Neutrophil (primary cell): ENCODE measurements at regions not wholly inside any gene's neighbourhood (a gene's known extent, or its start where the extent isn't known, plus 50 kb on each side); places are given as distances from the start of the nearest gene placed in this dataset.

Source experiments
- H3K27ac ChIP-seq: fragments of 200-600 bp; sonication (generic); 2 replicates; pipeline ENCODE4 v1.5.1; 2016; ENCODE audit warnings: mild to moderate bottlenecking, moderate library complexity
- H3K27me3 ChIP-seq: fragments of 200-600 bp; sonication (generic); 2 replicates; pipeline ENCODE4 v1.6.0; 2016; ENCODE audit warnings: mild to moderate bottlenecking
- H3K36me3 ChIP-seq: fragments of 200-600 bp; sonication (generic); 2 replicates; pipeline ENCODE4 v1.5.1; 2017
- H3K4me1 ChIP-seq, 2 experiments: fragments of 200-600 bp in 1 of 2; sonication (generic) in 1 of 2; 1 replicate in 1 of 2; 2 replicates in 1 of 2; pipeline versions ENCODE4 v1.5.1 to v1.6.1; 2013 to 2016; ENCODE audit warnings: low read depth in 1 of 2, low read length in 1 of 2, mild to moderate bottlenecking in 1 of 2, moderate library complexity in 1 of 2; ENCODE audit not compliant: control insufficient read depth in 1 of 2, insufficient read depth in 1 of 2
- H3K4me3 ChIP-seq, 2 experiments: fragments of 200-600 bp in 1 of 2; sonication (generic) in 1 of 2; 1 replicate in 1 of 2; 2 replicates in 1 of 2; pipeline ENCODE4 v1.5.1; 2013 to 2016; ENCODE audit warnings: low read depth in 1 of 2, low read length in 1 of 2, mild to moderate bottlenecking in 1 of 2, moderate library complexity in 1 of 2
- H3K9me3 ChIP-seq: fragments of 200-600 bp; sonication (generic); 2 replicates; pipeline ENCODE4 v1.5.1; 2016
- TF ChIP-seq, protein P1 (sequence below): fragments of 200-600 bp; sonication (generic); IDR thresholded peaks from 2 replicates; pipeline ENCODE4 v1.5.1; 2016; ENCODE audit warnings: antibody characterized with exemption

DNA sequence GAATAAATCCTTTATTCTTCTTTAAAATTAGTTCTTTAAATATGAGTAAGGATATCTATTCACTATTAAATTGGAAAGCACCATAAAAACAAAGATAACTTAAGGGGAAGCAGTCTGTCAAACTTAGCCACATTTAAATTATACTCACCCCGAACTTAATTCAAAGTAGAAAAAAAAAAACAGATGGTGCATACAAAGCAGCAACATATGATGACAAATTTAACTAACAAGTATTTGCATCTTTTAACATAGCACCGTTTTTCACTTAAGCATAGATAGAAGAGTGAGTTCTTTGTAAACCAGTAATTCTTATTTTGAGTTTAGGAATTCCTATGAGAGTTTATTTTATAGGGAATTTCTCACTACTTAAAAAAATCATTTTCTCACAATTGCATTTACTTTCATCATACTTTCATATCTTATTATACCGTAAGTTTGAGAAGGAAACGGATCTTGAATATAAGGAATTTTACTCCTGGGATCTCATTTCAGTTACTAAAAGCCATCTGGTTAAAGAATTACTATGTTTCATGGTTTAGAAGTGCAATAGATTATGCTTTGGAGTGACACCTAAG lies 828.2 kb upstream of the MAP3K7 start:
- no peaks in the 10 kb centered on the region for H3K36me3 ChIP-seq
- TF ChIP-seq, protein P1, sequence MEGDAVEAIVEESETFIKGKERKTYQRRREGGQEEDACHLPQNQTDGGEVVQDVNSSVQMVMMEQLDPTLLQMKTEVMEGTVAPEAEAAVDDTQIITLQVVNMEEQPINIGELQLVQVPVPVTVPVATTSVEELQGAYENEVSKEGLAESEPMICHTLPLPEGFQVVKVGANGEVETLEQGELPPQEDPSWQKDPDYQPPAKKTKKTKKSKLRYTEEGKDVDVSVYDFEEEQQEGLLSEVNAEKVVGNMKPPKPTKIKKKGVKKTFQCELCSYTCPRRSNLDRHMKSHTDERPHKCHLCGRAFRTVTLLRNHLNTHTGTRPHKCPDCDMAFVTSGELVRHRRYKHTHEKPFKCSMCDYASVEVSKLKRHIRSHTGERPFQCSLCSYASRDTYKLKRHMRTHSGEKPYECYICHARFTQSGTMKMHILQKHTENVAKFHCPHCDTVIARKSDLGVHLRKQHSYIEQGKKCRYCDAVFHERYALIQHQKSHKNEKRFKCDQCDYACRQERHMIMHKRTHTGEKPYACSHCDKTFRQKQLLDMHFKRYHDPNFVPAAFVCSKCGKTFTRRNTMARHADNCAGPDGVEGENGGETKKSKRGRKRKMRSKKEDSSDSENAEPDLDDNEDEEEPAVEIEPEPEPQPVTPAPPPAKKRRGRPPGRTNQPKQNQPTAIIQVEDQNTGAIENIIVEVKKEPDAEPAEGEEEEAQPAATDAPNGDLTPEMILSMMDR: no peak
- H3K27me3 ChIP-seq: no peaks in the 10 kb centered on the region
- H3K4me1 ChIP-seq: no peaks in the 10 kb centered on the region
- no peaks in the 10 kb centered on the region for H3K9me3 ChIP-seq
- H3K27ac ChIP-seq: no peak overlapping the region
- no peak overlapping the region for H3K4me3 ChIP-seq

DNA sequence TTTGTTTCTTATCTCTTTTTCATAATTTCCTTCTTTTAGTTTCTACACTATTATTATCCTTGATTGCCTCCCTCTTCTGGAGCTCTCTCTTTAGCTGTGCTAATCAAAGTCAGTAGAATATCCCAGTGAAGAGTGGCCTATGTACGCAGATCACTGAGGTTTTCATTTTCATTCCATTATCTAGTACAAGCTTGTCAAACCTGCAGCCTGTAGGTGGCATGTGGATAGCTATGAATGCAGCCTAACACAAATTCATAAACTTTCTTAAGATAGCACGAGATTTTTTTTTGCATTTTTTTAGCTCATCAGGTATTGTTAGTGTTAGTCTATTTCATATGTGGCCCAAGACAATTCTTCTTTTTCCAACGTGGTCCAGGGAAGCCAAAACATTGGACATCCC lies 825.7 kb upstream of the MAP3K7 start:
- no peak overlapping the region for H3K4me3 ChIP-seq
- TF ChIP-seq, protein P1: no peak
- H3K27me3 ChIP-seq: no peaks in the 10 kb centered on the region
- H3K9me3 ChIP-seq: no peaks in the 10 kb centered on the region
- H3K36me3 ChIP-seq: no peaks in the 10 kb centered on the region
- H3K27ac ChIP-seq: no peak overlapping the region
- no peaks in the 10 kb centered on the region for H3K4me1 ChIP-seq

DNA sequence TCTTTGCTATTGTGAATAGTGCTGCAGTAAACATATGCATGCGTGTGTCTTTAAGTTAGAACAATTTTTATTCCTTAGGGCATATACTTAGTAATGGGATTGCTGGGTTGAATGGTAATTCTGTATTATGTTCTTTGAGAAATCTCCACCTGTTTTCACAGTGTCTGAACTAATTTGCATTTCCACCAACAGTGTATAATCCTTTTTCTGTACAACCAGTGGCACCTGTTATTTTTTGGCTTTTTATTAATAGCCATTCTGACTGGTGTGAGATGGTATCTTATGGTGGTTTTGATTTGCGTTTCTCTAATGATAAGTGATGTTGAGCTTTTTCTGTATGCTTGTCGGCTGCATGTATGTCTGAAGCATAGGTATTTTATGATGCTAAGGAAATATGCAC lies 820.8 kb upstream of the MAP3K7 start:
- no peak overlapping the region for H3K27ac ChIP-seq

DNA sequence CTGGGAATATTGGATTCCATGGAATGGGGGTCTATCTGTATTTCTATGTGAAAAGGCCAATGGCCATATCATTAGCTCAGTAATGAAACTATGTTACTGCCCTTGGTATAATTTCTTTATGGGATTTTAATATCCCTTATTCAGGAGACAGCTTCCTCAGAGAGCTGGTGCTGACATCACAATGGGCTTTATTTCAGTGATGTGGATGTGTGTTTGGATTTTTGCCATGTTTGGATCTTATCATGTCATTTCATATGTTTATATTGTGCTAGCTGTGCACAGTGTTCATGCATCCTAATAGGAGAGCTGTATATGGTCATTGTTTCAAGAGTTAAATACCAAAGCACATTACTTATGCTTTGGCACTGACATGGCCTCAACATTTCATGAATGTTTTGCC lies 806.1 kb upstream of the MAP3K7 start:
- no peak overlapping the region for H3K4me3 ChIP-seq
- no peaks in the 10 kb centered on the region for H3K4me1 ChIP-seq
- TF ChIP-seq, protein P1: no peak
- no peaks in the 10 kb centered on the region for H3K27me3 ChIP-seq
- no peak overlapping the region for H3K27ac ChIP-seq
- no peaks in the 10 kb centered on the region for H3K36me3 ChIP-seq
- no peaks in the 10 kb centered on the region for H3K9me3 ChIP-seq

More for the DNA sequence above, 820.8 kb upstream of the MAP3K7 start:
- Histone ChIP-seq H3K36me3 (no peaks in the 10 kb centered on the region), H3K9me3 (no peaks in the 10 kb centered on the region), H3K27me3 (no peaks in the 10 kb centered on the region), H3K4me3 (no peak overlapping the region), H3K4me1 (no peaks in the 10 kb centered on the region)
- TF ChIP-seq, protein P1: no peak

DNA sequence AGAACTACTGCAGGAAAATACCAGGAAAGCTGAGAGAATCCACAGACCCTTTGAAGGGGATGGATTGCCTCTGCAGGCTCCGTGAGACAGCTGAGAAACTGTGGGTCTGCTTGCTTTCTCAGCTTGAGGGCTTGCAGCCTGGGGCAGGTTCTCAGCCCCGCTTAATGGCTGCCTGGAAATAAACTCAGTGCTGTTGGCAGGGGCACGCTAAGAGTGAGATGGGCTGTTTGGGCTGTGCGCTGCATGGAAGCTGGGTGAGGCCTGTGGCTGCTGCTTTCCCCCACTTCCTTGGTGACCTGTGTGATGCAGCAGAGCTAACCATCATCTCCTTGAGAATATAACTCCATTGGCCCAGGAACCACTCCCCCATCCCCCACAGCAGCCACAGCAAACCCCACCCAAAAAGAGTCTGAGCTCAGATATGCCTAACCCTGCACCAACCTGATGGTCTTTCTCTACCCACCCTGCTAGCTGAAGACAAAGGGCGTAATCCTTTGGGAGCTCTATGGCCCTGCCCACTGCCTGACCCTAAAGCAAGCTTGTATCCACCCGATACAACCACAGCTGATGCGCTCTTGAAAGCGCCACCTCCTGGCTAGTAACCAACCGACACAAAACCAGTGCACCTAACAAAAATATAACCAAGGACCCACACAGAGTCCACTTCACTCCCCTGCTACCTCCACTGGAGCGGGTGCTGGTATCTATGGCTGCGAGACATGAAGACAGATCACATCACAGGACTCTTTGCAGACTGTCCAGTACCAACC lies 800.6 kb upstream of the MAP3K7 start:
- Histone ChIP-seq H3K27me3 (no peaks in the 10 kb centered on the region), H3K9me3 (no peaks in the 10 kb centered on the region), H3K4me1 (no peaks in the 10 kb centered on the region), H3K4me3 (no peak overlapping the region), H3K27ac (no peak overlapping the region), H3K36me3 (no peaks in the 10 kb centered on the region)
- TF ChIP-seq, protein P1: no peak
